DMS 273 (cell line): ENCODE measurements at regions not wholly inside any gene's neighbourhood (a gene's known extent, or its start where the extent isn't known, plus 50 kb on each side); places are given as distances from the start of the nearest gene placed in this dataset.
"Not testable (repeated sequence)": the region's sequence is repeated elsewhere in the genome, so short reads cannot be mapped to it uniquely, and the experiment has no call there.

Experiments
- DNase-seq: peaks from one replicate; lab custom pipeline; 2025; ENCODE audit not compliant: unreplicated experiment; lab: John Stamatoyannopoulos, UW

GRCh38 chr2:38243186-38243880, 133.7 kb downstream of the ATL2 start:
- no peak for DNase-seq

- no peak for DNase-seq
Measured at GRCh38 chr2:38239452-38239851, 137.6 kb downstream of the ATL2 start.

GRCh38 chr2:38238705-38239104, 138.4 kb downstream of the ATL2 start:
- DNase-seq, result not testable (repeated sequence)

- no peak for DNase-seq
Measured at GRCh38 chr2:38237311-38237710, 139.8 kb downstream of the ATL2 start.

GRCh38 chr2:38233231-38233983, 143.7 kb downstream of the ATL2 start:
- DNase-seq, result no peak

- DNase-seq, result no peak
Measured at GRCh38 chr2:38232454-38232853, 144.6 kb downstream of the ATL2 start.

- DNase-seq, result no peak
Measured at GRCh38 chr2:38230756-38231155, 146.3 kb downstream of the ATL2 start.

- no peak for DNase-seq
Measured at GRCh38 chr2:38228753-38229152, 148.3 kb downstream of the ATL2 start.

GRCh38 chr2:38224821-38225437, 149.0 kb upstream of the CYP1B1 start:
- no peak for DNase-seq

GRCh38 chr2:38224181-38224580, 148.2 kb upstream of the CYP1B1 start:
- no peak for DNase-seq

GRCh38 chr2:38223256-38223655, 147.3 kb upstream of the CYP1B1 start:
- no peak for DNase-seq

GRCh38 chr2:38220164-38220563, 144.2 kb upstream of the CYP1B1 start:
- no peak for DNase-seq

- no peak for DNase-seq
Measured at GRCh38 chr2:38218995-38219394, 143.0 kb upstream of the CYP1B1 start.

GRCh38 chr2:38218591-38218991, 142.6 kb upstream of the CYP1B1 start:
- DNase-seq, result peak; percentile 6

GRCh38 chr2:38217401-38218188, 141.6 kb upstream of the CYP1B1 start:
- DNase-seq, result peak; percentile 8

GRCh38 chr2:38216886-38217285, 140.9 kb upstream of the CYP1B1 start:
- DNase-seq, result no peak

- DNase-seq, result no peak
Measured at GRCh38 chr2:38215993-38216392, 140.0 kb upstream of the CYP1B1 start.

GRCh38 chr2:38215522-38215921, 139.6 kb upstream of the CYP1B1 start:
- no peak for DNase-seq

- DNase-seq, result no peak
Measured at GRCh38 chr2:38214209-38214717, 138.3 kb upstream of the CYP1B1 start.

GRCh38 chr2:38213619-38214167, 137.7 kb upstream of the CYP1B1 start:
- DNase-seq, result no peak

GRCh38 chr2:38212312-38212711, 136.4 kb upstream of the CYP1B1 start:
- no peak for DNase-seq
